Activated effector memory CD4-positive, alpha-beta T cell treated with anti-CD3 and anti-CD28 coated beads, Interleukin-2, amount 50 U/mL, for 16 hours (primary cell): ENCODE measurements at regions not wholly inside any gene's neighbourhood (a gene's known extent, or its start where the extent isn't known, plus 50 kb on each side); places are given as distances from the start of the nearest gene placed in this dataset.
"Not testable (repeated sequence)": the region's sequence is repeated elsewhere in the genome, so short reads cannot be mapped to it uniquely, and the experiment has no call there.

ENCODE experiments used
- DNase-seq: peaks from one replicate; pipeline ENCODE4 v3.0.0-alpha.2; 2020

DNA sequence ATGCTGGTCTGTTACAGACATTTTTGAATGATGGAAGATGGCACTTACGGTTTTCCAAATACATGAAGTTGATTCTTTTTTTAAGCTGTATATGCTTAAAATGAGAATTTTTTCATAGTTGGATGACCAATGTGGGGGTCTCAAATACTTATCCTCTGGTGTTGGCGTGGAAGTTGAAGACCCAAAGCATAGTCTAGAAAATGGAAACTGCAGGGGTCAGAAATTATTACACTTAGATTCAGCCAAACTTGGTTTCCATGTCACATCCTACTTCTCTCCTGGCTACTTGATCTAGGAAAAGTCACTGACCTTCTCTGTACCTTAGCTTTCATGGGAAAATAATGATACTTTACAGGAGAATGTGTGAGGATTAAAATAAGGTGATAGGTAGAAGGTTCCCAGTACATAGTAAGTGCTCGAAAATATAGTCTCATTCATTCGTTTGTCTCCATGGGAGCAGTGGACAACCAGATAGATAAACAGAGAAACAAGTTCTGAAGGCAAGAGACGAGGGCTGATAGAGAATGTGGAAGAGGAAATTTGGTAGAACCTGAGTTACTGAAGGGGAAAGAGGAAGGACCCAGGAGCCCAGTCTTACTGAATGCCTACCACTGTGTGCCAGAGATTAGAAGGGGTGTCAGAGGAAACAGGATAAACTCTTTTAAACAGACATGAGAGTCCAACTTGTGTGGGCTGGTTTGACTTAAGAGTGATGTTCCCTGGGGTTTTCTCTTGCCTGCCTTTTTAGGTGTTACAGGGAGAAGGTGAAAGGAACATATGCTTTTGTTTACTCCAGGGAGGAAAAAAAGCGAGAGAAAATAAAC lies 560.3 kb upstream of the KLF4 start:
- DNase-seq = no peak

DNA sequence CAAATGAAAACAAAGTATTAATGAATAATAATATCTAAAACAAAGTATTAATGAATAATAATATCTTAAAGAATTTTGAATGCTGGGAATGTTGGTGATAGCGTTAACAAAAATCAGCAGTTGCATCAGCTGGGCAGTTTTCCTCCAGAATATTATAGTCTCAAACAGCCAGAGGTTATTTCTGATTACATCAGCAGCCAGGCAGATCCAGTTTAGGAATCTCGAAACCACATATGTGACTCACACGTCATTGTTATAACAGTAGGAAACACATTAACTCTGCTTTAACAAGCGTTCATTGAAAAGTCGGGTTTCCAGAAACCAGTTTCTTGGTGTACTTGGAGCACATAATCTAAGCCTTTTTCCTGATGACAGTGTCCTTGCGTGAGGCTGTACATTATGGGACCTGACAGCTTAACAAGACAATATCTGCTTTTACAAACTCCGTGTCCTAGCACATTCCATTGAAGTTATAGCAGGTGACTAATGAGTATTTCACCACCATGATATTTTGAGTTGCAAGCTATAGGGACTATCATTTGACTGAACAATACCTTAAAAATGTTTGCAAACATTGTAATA lies 559.5 kb upstream of the KLF4 start:
- no peak for DNase-seq

GRCh38 chr9:108048406-108049025 lies 558.9 kb upstream of the KLF4 start:
- no peak for DNase-seq

GRCh38 chr9:108047777-108048176 lies 558.2 kb upstream of the KLF4 start:
- DNase-seq = not testable (repeated sequence)

GRCh38 chr9:108047264-108047663 lies 557.7 kb upstream of the KLF4 start:
- no peak for DNase-seq

DNA sequence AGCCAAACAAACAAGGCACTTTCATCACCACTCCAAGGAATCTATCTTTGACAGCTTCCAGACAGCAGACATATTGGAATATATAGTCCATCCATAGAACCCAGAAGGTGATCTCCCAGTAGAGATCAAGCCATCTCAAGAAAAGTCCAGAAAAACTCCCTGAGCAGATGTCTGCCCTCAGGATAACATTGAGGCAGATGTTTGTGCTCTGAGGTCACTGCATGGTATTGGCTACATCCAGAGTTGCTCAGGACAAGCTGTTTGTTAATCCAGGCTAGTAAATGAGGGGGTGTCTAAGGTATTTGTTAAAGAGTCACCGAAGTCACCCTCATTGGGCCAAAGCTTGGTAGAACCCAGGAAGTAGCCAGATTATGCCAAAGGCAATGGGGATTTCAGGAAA lies 556.3 kb upstream of the KLF4 start:
- no peak for DNase-seq

DNA sequence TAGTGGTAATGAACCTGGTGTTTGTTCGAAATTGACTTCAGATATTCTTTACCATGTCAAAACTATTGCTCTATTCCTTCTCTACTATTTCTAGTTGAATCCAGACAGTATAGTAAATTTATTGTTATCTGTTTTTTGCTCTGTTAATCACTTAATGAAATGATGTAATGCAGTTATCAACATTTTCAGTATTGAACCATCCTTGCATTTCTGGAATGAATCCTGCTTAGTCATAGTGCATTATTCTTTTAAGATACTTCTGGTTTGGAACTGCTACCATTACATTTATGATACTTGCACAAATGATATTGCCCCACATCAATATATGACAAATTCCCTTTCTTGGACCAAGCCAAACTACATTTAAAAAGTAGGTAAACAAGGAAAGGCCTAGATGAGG lies 554.0 kb upstream of the KLF4 start:
- DNase-seq = no peak

GRCh38 chr9:108041551-108041950 lies 552.0 kb upstream of the KLF4 start:
- no peak for DNase-seq

- no peak for DNase-seq
Measured at GRCh38 chr9:108040783-108041182, 551.2 kb upstream of the KLF4 start.

DNA sequence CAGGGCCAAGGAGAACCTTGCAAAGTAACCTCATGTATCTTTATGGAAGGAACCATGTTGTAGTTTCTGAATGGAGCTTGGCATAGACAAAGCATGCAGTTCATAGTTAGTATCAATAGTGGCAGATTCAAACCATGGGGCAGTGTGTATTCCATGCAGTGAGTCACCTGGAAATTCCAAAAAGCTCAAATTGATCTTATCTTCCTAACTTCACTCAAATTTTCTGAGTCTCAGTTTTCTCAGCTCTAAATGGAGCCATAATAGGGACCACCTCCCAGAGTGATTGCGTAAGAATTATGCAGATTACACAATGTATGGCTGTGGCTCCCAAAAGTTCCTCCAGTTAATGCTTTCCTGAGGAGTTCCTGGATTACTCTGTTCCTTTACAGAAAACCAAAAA lies 549.9 kb upstream of the KLF4 start:
- no peak for DNase-seq

GRCh38 chr9:108039012-108039411 lies 549.4 kb upstream of the KLF4 start:
- DNase-seq = no peak

GRCh38 chr9:108035487-108035886 lies 545.9 kb upstream of the KLF4 start:
- no peak for DNase-seq

DNA sequence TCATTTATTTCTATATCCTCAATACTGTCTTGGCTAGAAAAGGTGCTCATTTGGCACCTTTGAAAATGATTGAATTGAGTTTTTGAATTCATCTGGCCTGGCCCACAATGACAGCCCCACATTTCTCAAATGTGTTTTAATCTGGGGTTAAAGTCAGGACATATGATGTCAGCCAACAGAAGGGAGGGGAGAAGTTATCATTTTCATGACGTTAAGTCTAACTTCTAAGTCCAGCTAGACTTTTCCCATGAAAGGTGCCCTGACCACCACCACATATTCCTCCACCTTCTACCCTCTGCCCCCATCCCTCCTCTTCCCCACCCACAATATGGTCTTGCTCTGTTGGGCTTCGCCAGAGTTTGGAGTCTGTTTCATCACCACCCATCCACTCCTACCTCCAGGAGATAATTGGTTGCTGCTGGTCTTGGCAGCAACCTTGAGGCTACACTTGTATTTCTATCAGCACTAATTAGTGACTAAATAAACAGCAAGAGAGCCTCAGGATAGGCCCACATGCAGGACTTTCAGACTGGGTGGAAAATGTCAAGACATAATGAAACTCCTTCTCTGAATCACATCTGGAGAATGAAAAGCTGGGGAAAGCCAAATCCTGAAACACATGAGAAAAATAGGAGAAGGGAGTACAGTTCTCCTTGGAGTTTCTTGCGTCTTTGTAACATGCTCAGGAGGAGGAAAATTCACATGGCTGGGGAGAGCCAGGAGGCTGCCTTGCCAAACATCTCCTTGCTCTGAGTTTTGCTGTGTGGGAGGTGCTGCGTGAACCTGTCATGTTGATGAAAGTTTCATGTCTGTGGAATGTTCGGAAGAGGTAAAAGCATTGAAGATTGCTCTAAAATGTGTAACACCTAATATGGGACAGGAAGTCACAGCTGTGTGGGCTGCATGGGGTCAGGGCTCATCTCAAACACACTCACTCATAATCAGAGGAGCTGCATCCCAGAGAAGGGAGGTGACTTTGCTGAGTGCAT lies 544.7 kb upstream of the KLF4 start:
- DNase-seq = no peak

GRCh38 chr9:108032079-108032478 lies 542.5 kb upstream of the KLF4 start:
- DNase-seq = not testable (repeated sequence)

DNA sequence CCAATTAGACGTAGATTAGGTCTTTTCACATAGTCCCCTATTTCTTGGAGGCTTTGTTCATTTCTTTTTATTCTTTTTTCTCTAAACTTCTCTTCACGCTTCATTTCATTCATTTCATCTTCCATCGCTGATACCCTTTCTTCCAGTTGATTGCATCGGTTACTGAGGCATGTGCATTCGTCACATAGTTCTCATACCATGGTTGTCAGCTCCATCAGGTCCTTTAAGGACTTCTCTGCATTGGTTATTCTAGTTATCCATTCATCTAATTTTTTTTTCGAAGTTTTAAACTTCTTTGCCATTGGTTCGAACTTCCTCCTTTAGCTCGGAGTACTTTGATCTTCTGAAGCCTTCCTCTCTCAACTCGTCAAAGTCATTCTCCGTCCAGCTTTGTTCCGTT lies 541.7 kb upstream of the KLF4 start:
- not testable (repeated sequence) for DNase-seq

DNA sequence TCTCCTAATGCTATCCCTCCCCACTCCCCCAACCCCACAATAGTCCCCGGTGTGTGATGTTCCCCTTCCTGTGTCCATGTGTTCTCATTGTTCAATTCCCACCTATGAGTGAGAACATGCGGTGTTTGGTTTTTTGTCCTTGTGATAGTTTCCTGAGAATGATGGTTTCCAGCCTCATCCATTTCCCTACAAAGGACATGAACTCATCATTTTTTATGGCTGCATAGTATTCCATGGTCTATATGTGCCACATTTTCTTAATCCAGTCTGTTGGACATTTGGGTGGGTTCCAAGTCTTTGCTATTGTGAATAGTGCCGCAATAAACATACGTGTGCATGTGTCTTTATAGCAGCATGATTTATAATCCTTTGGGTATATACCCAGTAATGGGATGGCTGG lies 537.1 kb upstream of the KLF4 start:
- DNase-seq = not testable (repeated sequence)

- no peak for DNase-seq
Measured at GRCh38 chr9:108024604-108025003, 535.0 kb upstream of the KLF4 start.

DNA sequence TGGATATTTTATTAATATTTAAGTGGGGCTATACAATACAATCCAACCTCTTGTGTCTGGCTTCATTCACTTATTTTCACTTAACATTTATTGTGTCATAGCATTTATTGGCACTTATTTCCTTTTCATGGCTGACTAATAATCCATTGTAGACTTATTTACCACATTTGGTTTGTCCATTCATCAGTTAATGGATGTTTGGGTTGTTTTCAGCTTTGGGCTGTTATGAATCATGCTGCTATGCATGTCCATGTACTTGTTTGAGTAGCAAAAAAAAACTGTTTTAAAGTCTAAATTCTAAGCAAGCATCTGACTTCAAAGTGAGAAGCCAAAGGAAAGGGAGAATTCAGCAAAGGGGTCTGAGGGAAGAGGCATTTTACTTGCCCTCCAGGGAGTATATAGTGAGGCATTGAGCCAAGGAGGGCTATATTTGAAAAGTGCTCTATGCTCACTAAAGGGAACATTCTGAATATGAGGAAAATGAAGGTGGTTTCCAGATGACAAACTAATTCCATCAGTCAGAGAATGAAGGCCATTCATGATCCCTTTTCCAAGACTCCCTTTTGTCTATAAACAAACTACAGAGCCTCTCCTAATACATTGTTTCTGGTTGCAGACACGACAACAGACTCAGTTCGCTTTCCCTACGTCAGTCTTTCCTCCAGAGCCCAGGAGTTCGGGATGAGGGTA lies 532.8 kb upstream of the KLF4 start:
- no peak for DNase-seq

DNA sequence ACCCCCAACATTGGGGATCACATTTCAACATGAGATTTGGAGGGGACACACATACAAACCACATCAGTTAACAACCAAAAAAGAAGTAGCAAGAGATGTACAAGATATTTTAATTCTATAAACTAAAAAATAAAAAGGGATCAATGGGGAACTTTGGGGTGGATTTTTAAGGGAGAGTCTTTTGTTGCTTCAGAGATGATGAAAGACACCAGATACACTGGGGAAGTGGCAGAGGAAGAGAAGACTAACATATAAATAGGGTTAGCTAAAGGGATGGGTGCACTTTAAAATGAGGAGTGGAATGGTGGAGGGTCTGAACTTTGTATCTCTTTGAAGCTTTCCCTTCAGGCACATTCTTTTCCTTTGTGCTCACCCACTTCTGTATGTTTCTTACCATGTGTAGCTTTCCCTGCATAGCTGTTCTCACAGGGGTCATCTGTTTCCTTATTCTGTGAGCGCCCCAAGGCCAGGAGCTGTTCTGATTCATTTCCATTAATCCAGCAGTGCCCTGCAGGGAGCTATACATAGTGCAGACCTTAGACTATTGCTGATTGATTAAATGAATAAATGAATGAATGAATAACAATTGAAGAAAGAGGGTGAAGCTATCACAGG lies 531.6 kb upstream of the KLF4 start:
- DNase-seq = no peak

DNA sequence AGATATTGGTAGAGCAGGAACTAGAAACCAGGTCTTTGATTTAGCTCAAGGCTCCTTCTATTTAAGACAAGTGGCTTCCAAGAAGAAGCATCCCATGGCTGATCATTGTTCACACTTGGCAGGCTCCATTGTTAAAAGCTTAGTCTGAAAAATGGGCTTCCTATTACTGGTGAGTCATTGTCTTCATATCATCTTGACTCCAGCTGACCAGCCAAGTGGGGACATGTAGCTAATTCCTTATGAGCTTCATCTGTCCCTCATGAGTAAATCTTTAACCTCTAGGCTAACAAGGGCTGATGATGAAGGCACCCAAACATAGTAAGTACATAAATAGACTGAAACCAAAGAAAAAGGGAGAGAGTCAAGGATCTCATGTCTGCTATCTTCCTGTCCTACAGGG lies 530.3 kb upstream of the KLF4 start:
- DNase-seq = no peak

DNA sequence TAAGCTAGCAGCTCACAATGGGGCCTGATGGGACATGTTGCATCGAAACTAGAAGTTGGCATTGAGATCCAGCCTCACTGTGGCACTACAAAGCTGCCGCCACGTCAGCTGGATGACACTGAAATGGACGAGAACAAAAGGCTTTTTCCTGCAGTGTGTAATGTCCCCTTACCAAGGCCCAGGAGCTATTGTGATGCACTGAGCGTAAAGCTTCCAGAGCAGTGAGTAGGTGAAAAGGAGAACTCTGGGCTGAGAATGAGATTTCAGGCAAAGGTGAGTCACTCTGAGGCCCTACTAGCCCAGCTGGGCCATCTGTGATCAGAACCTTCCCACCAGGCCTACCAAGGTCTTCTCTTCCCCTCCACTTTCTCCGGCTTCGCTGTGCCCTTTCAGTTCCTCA lies 528.1 kb upstream of the KLF4 start:
- no peak for DNase-seq

- no peak for DNase-seq
Measured at GRCh38 chr9:108016446-108016845, 526.9 kb upstream of the KLF4 start.
